Gastrocnemius medialis (tissue), 4 donors: ENCODE measurements at regions not wholly inside any gene's neighbourhood (a gene's known extent, or its start where the extent isn't known, plus 50 kb on each side); places are given as distances from the start of the nearest gene placed in this dataset.

Experiments used
- POLR2A ChIP-seq, 2 donors: fragments of 450-650 bp; IDR thresholded peaks; one replicate each; pipeline ENCODE4 v1.6.1; 2017; ENCODE audit warnings: antibody characterized with exemption in 2 of 2, mild to moderate bottlenecking in 2 of 2, moderate library complexity in 2 of 2
- TF ChIP-seq, protein P1 (sequence below), 5 experiments: fragments of 450-650 bp in 3 of 5; fragments of 200-600 bp in 2 of 5; sonication (generic) in 2 of 5; IDR thresholded peaks in 4 of 5; conservative IDR thresholded peaks in 1 of 5; 1 replicate in 4 of 5; 2 replicates in 1 of 5; pipeline ENCODE4 v1.5.1; 2016 to 2019; ENCODE audit warnings: antibody characterized with exemption in 5 of 5, mild to moderate bottlenecking in 3 of 5, moderate library complexity in 3 of 5

DNA sequence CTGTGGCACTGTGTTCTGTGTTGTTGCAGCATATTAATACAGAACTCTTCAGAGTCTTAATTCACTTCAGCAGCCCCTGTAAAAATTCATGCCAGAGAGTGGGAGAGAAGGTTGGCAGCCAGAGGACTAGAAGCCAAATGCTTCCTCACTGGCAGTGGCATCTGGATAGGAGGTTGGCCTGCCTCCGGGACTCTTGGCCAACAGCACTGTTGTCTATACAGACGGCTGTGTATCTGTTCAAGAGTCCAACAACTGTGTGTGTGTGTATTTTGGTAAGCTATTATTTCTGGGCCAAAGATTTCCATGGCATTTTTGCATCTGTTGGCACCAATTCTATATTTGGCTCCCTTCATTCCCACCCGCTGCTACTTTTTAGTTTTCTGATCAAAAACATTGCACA lies 156.0 kb upstream of the SOX2 start:
- TF ChIP-seq POLR2A (IDR thresholded peaks at IDR 0.05): no peak
- TF ChIP-seq, protein P1, sequence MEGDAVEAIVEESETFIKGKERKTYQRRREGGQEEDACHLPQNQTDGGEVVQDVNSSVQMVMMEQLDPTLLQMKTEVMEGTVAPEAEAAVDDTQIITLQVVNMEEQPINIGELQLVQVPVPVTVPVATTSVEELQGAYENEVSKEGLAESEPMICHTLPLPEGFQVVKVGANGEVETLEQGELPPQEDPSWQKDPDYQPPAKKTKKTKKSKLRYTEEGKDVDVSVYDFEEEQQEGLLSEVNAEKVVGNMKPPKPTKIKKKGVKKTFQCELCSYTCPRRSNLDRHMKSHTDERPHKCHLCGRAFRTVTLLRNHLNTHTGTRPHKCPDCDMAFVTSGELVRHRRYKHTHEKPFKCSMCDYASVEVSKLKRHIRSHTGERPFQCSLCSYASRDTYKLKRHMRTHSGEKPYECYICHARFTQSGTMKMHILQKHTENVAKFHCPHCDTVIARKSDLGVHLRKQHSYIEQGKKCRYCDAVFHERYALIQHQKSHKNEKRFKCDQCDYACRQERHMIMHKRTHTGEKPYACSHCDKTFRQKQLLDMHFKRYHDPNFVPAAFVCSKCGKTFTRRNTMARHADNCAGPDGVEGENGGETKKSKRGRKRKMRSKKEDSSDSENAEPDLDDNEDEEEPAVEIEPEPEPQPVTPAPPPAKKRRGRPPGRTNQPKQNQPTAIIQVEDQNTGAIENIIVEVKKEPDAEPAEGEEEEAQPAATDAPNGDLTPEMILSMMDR (IDR thresholded peaks at IDR 0.05 in 4 of 5, conservative IDR thresholded peaks at IDR 0.05 in 1 of 5): no peak
